HG03469 (cell line): ENCODE measurements at regions not wholly inside any gene's neighbourhood (a gene's known extent, or its start where the extent isn't known, plus 50 kb on each side); places are given as distances from the start of the nearest gene placed in this dataset.

Source experiments
- ATAC-seq: cut with Tn5 transposase; IDR thresholded peaks from one replicate; pipeline ENCODE4 v1.9.1; 2021; ENCODE audit warnings: mild to moderate bottlenecking, moderate library complexity, moderate number of reproducible peaks; ENCODE audit not compliant: unreplicated experiment

DNA sequence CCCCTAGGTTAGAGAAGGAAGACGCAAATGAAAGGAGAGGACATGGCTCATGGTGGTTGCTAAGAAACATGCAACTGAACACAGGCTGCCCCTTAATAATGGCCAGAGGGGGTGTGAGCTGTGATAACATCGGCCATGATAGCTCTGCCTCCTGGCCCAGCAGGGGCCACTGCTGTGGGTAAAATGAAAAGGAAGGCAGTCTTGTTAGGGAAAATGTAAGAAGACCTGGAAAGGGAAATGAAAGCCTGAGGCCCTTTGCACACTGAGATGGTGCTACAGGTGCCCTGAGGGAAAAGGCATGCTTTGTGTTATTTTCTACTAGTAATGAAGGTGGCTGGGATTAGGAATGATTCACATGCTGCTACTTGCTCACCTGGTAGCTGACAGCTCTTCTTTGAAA is 123.6 kb upstream of the MID1 start:
- ATAC-seq: no peak

DNA sequence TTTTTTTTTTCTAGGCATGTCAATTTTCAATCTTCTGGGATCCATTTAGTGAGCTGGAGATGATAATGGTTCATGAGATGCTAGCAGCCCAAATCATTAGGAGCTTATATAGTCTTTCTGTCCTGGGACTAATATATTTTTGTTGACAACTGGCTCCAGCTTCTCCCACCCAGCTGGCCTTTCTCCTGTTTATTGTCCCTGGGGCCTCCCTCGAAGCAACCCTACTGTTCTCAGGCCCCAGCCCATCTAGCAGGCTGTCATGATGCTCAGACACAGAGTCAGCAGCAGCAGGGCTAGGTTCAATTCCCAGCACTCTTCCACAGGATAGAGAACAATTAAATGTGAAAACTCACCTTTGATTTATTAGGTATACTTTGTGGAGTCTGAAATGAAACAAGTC is 127.6 kb upstream of the MID1 start:
- ATAC-seq: no peak

DNA sequence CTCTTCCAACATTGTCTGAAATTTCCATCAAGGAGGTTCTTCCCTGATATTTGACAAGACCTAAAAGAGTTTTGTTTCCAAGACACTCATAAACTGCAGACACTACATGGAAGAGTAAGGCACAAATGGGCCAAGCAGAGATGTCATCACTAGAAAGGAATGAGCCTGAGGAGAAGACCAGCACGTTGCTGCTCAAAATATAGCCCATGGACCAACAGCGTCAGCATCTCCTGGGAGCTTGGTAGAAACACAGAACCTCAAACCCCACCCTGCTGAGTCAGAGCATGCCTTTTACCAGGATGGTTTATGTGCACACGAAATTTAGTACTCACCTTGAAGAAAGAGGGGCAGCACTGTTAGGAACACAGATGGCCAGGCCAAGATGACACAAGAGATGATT is 128.7 kb upstream of the MID1 start:
- no peak for ATAC-seq

DNA sequence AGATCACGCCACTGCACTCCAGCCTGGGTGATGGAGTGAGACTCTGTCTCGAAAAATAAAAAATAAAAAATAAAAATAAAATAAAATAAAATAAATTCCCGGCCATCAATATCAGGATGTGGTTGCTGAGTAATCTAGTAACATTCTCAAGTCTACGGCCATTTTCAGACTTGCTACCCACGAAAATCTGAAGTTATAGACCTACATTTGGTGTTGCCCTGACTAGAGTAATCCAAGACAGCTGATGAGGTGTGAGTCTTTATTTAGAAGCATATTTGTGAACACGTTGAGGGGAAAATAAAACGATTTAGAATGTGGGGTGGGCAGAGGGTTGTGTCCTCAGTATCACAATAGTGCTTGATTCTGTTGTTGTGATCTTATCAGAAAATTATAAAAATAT is 130.2 kb upstream of the MID1 start:
- no peak for ATAC-seq

DNA sequence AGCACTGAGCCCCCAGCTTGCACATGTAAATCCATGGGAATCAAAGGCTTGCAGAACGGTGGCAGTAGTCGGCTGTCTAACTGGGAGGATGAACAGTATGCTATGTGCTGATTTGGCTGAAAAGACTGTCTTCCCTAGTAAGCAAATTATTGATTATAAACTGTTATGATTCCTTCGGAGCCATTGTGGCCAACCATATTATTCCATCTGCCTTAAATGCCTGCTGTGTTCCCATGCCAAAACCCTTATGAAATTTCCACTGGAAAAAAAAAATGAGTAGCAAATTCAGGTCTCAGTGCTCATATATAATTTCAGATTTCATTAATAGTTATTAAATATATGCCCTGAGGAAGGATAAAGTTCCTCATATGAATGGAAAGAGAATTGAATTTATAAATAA is 132.7 kb upstream of the MID1 start:
- no peak for ATAC-seq

DNA sequence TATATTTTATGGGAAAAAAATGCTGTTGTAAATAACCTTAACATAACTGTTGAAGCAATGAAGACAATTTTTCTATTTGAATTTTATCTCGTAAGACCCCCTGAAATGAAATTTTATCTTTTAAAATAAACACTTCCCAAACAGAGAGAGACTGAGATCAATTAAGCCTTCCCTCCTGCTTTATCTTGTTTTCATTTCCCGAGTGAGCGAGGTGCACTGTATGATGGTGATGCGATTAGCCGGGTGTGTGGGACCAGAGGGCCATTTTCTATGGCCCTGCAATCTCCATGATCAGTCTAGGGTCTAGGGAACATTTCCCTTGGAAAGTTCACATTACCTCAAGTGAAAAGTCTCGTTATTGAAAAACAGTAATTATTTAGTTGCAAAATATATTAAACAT is 134.1 kb upstream of the MID1 start:
- no peak for ATAC-seq

DNA sequence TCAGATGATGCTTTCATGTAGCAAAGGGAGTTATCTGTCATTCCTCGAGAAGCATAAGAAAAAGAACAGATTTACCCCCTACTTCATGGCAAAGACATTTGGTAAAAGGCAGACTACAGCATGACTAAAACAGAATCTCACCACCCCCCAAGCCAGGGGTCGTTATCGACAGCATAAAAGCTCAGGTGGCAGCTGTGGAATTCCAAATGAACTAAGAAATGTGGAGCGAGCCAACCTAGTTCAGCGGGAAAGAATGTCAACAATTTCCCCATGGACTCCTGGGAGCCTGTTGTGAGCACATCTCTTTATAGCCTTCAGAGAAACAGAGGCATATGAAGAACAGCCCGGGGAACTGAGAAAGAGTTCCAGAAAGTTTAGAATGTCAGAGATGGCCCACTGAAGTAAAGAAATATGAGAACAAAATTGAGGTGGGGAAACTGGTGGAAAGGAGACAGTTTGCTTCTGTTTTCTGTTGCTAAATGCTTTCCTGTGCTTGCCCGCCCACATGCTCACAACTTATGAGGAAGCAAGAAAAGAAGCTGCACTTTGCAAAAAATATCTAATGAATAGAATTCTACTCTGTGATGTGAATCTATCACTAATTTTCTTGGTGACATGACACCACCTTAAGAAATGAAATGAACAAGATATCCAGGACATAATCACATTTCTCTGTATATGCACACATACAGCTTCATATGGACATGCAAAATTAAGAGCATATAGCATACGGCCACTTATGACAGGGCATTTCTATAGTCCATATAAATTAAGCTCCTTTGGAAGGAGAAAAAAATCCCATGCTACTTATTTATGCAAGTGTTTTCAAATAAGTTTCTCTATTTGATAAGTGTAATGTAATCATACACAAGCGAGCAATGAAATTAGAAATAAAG is 135.3 kb upstream of the MID1 start:
- ATAC-seq: no peak

DNA sequence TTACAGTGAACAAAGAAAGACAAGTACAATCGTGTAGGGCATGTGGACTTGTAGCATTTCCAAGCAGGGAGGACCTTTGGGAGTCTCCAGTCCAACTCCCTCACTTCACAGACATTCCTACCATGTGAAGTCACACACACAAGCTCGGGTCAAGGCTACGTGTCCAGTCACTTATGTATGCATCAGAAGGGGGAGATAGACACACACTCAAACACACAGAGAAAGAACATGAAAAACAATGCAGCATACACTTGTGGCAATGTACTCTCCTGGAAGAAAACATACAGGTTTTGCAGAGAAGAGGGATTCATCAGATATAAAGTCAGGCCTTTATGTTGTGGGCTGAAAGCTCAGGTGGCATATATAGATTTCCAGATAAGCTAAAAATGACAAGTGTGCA is 136.1 kb upstream of the MID1 start:
- no peak for ATAC-seq

DNA sequence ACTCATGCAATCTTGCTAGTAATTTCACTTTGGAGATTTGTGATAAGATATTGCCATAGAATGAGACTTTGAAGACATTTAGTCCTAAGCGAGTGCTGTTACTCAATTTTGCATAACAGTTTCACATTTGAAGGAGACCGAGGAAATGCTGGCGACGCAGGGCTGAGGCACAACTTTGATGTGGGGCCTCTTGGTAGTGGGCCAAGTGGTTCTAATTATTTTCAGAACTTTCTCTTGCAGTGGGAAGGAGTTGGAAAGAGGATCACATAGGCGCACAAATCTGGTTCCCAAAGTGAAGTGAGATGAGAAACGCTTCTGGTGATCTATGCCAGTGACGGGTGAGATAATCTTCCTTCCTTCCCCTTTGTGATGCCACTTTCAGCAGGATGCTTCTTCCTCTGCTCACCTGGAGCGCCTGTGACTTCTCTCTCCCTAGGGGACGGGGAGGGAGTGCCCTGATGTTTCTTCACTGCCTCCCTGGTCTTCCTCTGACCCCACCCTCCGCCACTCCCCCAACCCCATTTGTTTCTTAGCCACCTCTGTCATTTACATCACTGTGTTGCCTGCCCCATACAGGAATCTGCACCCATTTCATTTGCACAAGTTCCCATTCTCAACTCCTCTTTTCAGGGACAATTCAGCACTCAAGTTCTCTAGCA is 138.9 kb upstream of the MID1 start:
- no peak for ATAC-seq

DNA sequence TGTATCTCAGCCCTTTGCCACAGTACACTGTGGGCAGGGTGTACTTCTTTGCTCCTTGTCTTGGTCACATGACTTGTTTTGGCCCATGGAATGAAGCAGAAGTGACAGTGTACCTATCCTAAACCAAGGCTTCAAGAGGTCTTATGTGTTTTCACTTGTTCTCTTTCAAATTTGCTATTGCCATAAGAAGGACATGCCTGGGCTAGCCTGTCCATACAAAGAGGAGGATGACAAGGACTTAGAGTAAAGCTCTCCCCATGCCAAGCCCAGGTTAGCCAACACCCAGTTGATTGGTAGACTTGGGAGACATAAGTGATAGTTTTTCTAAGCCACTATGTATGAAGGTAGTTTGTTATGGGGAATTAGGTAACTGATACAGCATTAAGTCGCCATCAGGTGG is 141.1 kb upstream of the MID1 start:
- no peak for ATAC-seq

DNA sequence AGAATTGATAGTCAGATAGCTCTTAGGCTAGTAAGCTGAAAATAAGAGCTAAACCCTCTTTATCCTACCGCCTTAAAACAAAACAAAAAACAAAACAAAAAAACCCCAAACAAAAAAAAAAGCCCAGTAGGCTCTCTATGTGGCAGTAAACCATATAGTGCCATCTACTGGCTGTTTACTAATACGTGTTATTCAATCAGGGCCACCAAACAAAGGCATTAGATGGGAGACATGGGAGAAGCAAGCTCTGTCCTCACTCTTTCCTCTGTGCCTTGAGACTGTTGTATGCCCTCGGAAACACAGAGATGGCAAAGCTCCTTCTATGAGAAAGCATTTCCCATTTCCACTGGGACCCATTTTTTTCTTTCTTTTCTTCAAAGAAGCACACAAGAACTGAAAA is 148.8 kb upstream of the MID1 start:
- no peak for ATAC-seq

DNA sequence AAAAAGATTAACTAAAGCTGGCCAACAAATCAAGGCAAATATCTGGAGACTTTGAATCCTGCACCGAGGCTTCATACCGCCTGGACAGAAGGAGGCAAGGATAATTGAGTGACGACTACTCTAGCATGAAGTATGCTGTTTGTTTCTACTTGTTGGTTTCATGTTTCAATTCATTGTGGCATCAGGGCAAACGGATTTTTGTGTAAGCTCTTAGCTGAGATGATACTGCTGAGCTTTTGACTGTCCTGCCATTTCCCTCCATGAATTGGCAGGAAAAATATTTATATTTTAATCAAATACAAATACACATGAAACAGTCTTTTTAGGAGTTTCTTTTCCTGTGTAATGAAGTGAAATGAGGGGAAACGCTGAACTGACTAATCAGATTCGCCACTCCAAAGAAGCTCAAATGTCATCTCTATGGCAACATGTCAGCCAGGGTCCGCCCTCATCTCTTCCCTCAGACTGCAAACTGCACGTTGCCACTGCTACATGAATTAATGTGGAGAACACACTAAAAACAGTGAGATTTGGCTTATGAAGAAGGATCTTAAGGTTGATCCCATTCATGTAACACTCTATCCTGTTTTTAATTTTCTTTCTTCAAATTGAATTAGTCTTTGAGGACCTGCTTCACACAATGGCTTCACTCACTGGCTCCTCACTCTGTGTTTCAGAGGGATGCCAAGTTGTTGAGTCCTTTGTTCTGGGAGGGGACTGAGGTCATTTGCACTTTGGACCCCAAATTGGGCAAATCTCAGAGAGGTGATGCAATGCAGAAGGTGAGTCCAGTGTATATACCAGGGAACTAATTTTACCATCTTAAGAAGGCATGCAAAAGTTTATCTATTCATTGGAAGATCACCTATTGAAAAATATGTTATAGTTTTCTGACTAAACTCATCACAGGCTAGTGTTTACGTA is 149.6 kb upstream of the MID1 start:
- ATAC-seq: no peak

DNA sequence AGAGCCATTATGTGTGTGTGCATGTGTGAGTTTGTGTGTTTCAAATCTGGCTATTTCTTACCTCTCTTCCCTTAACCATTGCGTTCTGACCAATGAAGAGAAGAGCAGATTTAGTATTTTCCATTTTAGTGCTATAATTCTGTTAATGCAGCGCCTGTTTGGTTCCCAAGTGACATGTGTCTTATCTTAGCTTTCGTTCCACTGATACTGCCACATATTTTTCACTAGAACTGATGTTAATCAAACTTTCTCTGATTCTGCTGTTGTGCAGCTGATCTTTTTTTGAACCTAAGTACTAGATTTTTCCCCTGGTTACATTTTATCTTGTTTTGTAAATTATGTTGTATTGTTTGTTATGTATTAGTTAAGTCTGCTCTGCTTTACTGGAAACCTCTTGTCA is 152.9 kb upstream of the MID1 start:
- no peak for ATAC-seq

DNA sequence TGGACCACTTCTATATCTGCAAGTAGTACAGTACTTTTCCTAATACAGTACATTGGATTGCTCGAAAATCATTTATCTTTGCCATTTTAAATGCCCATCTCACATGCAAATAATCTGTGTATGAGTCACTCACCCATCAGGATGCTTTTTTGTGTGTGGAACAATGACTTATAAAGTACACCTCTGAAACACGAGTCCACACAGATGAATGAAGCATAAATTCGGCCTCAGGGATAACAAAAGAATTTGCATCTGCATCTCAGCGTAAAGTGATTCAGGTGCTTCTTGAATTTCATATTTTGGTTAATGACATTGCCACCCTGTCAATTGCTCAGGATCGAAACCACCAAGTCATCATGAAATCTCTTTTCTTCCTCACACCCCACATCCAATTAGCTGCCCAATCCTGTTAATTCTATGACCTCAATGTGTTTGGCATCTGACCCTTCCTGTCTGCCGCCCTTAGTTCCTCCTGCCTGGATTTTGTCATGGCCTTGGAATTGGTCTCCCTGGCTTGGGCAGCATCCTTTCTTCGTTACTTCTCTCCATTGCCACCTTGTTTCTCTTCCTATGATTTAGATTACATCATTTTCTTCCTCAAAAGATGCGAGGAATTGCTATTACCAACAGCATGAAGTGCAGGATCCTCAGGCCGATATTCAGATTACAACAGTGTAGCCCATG is 161.6 kb upstream of the MID1 start:
- no peak for ATAC-seq

DNA sequence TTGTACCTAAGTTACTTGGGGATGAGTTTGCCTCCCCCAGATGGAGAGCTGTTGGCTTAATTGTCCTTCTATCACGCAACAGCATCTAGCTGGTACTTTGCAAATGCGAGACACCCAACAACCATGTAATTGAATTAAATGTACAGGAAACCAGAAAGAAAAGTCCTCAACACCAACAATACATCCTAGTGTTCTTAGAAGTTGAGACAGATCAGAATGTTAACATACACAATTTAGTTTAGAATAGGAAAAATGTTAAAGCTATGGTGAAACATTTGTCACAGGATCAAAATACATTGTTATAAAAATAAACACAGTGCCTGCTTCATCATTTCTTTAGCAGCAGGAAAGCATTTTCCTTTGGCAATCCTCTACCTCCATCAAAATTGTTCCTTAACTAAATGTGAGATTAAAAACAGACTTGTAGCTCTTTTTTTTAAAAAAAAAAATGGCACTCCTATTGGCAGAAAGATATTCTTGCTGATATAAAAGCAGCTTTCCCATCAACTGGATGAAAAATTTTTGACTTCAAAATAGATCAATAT is 163.1 kb upstream of the MID1 start:
- no peak for ATAC-seq

DNA sequence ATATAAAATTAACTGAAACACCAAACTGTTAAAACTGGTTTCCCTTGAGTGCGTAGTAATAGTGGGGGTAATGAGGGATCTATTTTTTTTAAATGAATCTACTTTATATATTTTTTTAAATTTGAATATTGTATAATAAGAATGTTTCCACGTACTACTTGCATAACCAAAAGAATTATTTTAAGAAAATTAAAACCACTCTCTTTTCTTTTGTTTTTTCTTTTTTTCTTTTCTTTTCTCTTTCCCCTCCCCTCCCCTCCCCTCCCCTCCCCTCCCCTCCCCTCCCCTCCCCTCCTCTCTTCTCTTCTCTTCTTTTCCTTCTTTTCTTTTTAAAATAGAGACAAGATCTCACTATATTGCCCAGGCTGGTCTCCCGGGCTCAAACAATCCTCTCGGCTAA is 166.9 kb upstream of the MID1 start:
- ATAC-seq: no peak

DNA sequence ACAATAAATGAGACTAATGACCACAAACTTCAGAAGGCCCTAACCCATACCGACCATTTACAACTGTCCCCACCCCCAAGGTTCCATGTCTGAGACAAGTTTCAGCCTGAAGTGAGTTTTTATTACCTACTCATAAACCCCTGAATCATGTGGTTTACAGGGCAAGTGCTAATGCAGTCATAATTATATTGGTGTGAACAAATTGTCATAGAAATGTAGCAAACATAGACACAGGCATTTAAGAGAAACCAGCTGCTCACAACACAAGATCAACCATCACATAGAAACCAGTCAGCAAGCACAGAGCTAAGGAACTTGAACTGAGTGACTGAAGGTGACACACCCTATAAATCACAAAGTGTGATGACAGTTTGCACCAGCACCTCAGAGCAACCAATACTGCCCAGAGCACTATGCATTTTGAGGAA is 173.8 kb upstream of the MID1 start:
- ATAC-seq: no peak

DNA sequence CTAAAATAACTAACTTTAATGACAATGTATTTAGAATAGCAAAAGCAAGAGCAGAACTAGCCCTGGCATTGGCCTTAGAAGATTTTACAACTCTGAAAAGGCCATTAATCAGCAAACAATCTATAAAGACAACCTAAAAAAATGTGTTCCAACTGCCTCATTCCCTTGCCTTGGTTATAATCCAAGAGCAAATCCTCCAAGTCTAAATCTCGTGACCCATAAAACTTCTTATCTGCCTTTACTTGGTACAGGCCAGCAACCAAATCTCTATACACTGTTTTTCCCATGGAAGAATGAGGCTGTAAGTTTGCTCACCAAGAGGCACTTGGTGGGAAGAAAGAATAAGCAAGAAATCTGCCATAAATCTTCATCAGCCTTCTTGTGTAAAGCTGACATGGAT is 175.3 kb upstream of the MID1 start:
- no peak for ATAC-seq

DNA sequence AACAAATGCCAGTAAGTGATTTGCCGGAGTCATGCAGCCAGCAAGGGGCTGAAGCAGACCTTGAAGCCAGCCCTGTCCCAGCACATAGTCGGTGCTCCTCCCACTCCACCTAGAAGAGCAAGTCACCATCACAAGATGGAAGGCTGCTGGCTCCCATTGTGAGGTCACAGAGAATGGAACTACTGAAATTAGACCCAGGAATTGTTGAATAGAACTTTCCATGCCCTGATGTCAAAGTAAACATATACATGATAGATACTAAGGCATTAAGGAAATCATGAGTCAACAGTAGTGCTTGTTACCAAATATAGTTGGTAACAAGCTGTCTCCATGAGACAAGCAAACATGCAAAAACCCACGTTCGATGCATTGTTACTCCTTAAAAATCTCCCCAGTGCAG is 177.1 kb upstream of the MID1 start:
- no peak for ATAC-seq

DNA sequence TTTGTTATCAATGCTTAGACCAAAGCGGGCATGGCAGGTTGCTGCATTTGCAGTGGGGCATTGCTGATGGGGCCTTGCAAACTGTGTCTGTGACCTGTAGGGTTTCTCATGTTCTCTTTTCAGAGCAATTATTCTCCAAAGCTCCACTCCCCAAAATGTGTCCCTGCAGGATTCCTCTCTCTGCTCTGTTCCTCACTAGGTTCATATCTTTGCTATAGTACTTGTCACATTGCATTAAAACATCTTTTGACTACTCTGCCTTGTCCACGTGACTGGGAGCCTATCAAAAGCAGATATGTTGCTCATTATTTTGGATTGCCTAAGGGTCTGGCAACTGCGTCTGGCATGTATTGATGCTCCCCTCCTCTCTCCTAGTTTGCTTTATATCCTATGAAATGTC is 177.7 kb upstream of the MID1 start:
- no peak for ATAC-seq

DNA sequence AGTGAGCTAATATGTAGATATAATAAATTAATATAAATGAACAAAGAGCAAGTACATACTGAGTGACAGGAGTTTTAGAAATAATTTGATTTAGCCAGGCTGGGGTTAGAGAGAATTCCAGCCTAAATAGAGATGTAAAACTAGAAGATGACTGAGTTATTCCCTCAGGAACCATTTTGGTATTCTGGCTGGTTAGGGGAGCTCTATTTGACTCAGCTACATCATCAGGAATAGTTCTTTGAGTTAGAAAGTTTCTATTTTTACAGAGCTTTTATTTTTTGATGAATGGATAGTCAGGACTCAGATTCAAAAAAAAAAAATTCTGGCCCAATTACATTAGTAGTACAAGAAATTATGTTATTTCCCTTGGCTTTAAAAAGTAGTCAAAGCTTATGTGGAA is 180.4 kb upstream of the MID1 start:
- ATAC-seq: no peak
